ENCODE measurements at regions not wholly inside any gene's neighbourhood (a gene's known extent, or its start where the extent isn't known, plus 50 kb on each side); places are given as distances from the start of the nearest gene placed in this dataset.

DNA sequence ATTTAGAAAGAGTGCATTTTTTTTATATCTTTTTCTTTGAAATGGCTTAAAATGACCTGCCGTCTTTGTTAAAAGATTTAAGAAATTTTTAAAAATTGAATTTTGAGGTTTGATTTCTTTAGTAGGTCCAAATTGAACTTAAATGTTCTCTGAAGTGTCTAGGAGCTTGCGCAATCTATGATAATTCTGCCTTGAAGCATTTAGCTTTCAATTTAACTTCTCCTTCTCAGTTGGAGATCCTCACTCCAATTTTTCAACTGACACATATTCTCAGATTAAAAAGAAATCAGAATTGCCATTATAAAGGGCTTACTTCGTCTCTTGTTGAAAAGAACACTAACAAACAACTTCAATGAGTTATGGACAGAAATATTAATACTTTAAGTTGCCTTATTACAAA lies 273.5 kb downstream of the TMA16 start:
- TF ChIP-seq POLR2A (IDR thresholded peaks at IDR 0.05; ENCODE audit: low read length) (no peak), GATA1 (IDR thresholded peaks at IDR 0.05; ENCODE audit: low read depth, low read length) (no peak)

All from erythroblast (primary cell).